ENCODE measurements at regions not wholly inside any gene's neighbourhood (a gene's known extent, or its start where the extent isn't known, plus 50 kb on each side); places are given as distances from the start of the nearest gene placed in this dataset.

DNA sequence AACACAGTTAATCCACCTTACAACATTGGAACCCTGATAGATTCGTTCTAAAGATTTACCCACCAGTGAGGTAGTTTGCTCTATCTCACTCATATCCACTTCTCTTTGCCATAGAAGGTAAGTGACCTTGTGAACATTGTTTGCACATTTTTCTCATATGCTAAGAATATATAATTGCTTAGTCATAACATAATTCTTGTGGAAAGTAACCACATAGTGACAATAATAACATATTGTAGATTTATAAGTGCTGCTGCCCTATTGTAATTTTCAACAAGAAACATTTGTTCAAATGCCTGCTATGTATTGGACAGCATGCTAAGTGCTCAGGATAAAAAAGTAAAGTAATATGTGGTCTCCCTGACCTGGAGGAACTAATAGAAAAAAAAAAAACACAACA is 554.2 kb upstream of the KCNMB2 start:
- no peak overlapping the region for H3K27ac ChIP-seq
- no peaks in the 10 kb centered on the region for H3K36me3 ChIP-seq (ENCODE audit: low read depth, missing control alignments)
- H3K4me1 ChIP-seq = no peaks in the 10 kb centered on the region
- intact Hi-C loops (cut with DNase I; ENCODE audit: low total_unique reads) = no loop called here
- TF ChIP-seq CTCF (IDR thresholded peaks at IDR 0.05) (no peak), POLR2A (IDR thresholded peaks at IDR 0.05) (no peak)
- no peak for DNase-seq
- WGBS, 2 donors = 76 to 79% methylated on average over 1 of the region's 1 CpG
- no peaks in the 10 kb centered on the region for H3K9me3 ChIP-seq
- H3K4me3 ChIP-seq = no peak overlapping the region
- H3K27me3 ChIP-seq = no peaks in the 10 kb centered on the region

DNA sequence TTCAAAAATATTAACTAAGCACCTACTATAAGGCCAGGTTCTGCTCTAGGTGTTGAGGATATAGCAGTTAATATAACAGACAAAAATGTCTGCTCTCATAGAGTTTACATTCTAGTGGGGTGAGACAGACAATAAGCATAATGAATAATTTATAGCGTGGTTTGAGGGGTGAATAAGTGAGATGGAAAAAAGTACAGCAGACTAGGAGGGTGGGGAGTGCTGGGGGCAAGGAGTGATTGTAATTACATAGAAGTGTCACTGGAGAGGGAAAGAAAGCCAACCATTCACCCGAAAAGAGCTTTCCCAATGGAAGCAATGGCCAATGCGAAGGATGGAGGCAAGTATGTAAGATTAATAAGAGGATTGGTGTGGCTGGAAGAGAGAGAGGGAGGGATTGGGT is 552.9 kb upstream of the KCNMB2 start:
- no peak for TF ChIP-seq CTCF (IDR thresholded peaks at IDR 0.05)
- no peak for TF ChIP-seq POLR2A (IDR thresholded peaks at IDR 0.05)
- H3K27me3 ChIP-seq = no peaks in the 10 kb centered on the region
- no peak overlapping the region for H3K4me3 ChIP-seq
- no peaks in the 10 kb centered on the region for H3K4me1 ChIP-seq
- no peaks in the 10 kb centered on the region for H3K9me3 ChIP-seq
- no peaks in the 10 kb centered on the region for H3K36me3 ChIP-seq (ENCODE audit: low read depth, missing control alignments)
- no peak overlapping the region for H3K27ac ChIP-seq
- 71 to 99% methylated on average over 3 of the region's 3 CpGs for WGBS, 2 donors
- intact Hi-C loops (cut with DNase I; ENCODE audit: low total_unique reads) = no loop called here
- no peak for DNase-seq

DNA sequence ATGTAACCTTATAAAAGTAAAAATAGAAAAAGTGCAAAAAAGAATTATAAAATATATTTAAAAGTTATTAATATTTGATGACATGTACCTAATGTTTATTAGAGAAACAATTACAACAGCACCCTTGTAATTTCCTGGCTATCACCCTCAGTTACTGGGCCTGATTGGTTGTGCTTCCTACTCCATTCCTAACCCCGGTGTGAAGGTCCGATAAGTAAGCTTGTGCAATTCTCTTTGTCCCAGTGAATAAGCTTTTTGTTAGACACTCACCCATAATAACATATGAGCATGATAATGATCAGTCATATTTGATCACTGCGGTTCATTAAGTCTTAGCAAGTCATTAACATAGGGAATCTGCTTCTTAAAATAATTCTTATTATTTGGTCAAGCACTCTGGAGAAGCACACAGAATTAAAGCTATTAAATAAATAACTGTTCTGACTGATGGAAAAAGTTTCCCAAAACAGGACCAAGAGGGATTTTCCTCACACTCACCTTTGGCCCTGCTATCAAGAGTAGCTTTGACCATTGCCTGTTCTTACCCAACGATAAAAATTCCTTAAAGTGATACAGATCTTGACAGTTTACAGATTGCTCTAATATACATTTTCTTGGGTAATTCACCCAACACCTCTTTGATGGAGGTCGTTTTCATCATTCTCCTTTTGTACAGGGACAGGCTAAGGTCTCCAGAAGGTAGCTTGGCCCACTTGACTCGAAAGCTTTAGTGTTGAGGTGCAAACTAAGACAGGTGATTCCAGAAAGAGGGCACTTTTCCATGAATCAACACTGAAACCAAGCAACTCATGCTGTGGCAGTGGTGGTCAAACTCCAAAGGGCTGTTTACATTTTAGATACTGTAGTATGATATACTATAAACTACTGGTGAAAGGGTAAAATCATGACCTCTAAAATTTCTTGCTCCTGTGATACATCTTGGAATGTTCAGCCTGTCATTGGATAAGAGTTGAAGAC is 543.0 kb upstream of the KCNMB2 start:
- Histone ChIP-seq H3K9me3 (no peaks in the 10 kb centered on the region), H3K4me3 (no peak overlapping the region), H3K36me3 (ENCODE audit: low read depth, missing control alignments) (no peaks in the 10 kb centered on the region), H3K4me1 (no peaks in the 10 kb centered on the region), H3K27ac (no peak overlapping the region), H3K27me3 (no peaks in the 10 kb centered on the region)
- no peak for TF ChIP-seq POLR2A (IDR thresholded peaks at IDR 0.05)
- whole genome bisulfite sequencing, 2 donors = 72 to 76% methylated on average over 6 of the region's 6 CpGs
- DNase-seq = no peak
- intact Hi-C loops (cut with DNase I; ENCODE audit: low total_unique reads) = no loop called here

GRCh38 chr3:177994976-177995375 is 541.3 kb upstream of the KCNMB2 start:
- DNase-seq = no peak
- TF ChIP-seq CTCF (IDR thresholded peaks at IDR 0.05) (no peak), POLR2A (IDR thresholded peaks at IDR 0.05) (no peak)
- Histone ChIP-seq H3K27ac (no peak overlapping the region), H3K36me3 (ENCODE audit: low read depth, missing control alignments) (no peaks in the 10 kb centered on the region), H3K4me3 (no peak overlapping the region), H3K9me3 (no peaks in the 10 kb centered on the region), H3K4me1 (no peaks in the 10 kb centered on the region), H3K27me3 (no peaks in the 10 kb centered on the region)
- intact Hi-C loops (cut with DNase I; ENCODE audit: low total_unique reads) = no loop called here

DNA sequence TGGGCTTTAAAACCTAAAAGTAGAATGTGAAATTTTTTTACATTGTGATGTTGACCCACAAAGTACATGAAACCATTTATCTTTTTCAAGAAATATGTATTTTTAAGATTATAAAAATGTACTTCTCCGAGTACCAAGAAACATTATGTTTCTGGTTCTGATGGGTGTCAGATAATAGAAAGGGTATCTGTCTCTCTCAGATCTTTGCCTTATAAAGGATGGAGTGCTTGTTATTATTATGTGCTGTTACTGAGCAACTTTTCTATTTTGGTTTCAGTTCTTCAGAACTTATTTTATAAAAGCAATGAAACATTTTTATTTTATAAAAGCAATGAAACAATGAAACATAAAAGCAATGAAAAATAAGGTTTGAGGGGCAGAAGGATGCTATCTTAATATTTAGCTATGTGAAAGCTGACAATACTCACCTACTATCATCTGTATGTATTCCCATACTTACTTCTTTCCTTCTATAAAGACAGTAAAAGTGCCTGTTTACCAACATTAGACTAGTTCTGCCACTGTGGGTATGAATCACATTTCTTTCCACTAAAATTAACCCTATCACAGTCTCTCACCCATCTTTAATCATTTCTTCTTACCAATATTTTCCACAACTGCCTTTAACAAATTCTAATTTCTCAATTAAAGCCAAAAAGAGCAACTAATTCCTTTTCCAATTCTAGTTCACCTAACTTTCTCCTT is 540.7 kb upstream of the KCNMB2 start:
- TF ChIP-seq POLR2A (IDR thresholded peaks at IDR 0.05) (no peak), CTCF (IDR thresholded peaks at IDR 0.05) (no peak)
- Histone ChIP-seq H3K9me3 (no peaks in the 10 kb centered on the region), H3K4me1 (no peaks in the 10 kb centered on the region), H3K27me3 (no peaks in the 10 kb centered on the region), H3K4me3 (no peak overlapping the region), H3K27ac (no peak overlapping the region), H3K36me3 (ENCODE audit: low read depth, missing control alignments) (no peaks in the 10 kb centered on the region)
- 66 to 71% methylated on average over 1 of the region's 1 CpG for WGBS, 2 donors
- intact Hi-C loops (cut with DNase I; ENCODE audit: low total_unique reads) = no loop called here
- no peak for DNase-seq

Data from testis (tissue), 2 donors.